NCI-H446 (cell line): ENCODE measurements at regions not wholly inside any gene's neighbourhood (a gene's known extent, or its start where the extent isn't known, plus 50 kb on each side); places are given as distances from the start of the nearest gene placed in this dataset.
A peak's percentile ranks its signal among the peaks of the same experiment; 100 is the strongest.
"Not testable (repeated sequence)": the region's sequence is repeated elsewhere in the genome, so short reads cannot be mapped to it uniquely, and the experiment has no call there.

Experiments used
- DNase-seq, 2 experiments: peaks; one replicate each; lab custom pipeline; 2025; lab: John Stamatoyannopoulos, UW

GRCh38 chr1:224028802-224029201 lies 85.1 kb upstream of the FBXO28 start:
- not testable (repeated sequence) for DNase-seq

- DNase-seq, result not testable (repeated sequence)
These were observed 90.8 kb upstream of the FBXO28 start for GRCh38 chr1:224023122-224023521.

GRCh38 chr1:224022249-224022970 lies 91.5 kb upstream of the FBXO28 start:
- DNase-seq, result not testable (repeated sequence)

GRCh38 chr1:224019866-224020265 lies 94.0 kb upstream of the FBXO28 start:
- DNase-seq, result not testable (repeated sequence)

- not testable (repeated sequence) for DNase-seq
These were observed 98.1 kb upstream of the FBXO28 start for GRCh38 chr1:224015782-224016181.

- no peak for DNase-seq
These were observed 99.6 kb upstream of the FBXO28 start for GRCh38 chr1:224014330-224014649.

GRCh38 chr1:224013626-224014329 lies 100.1 kb upstream of the FBXO28 start:
- DNase-seq, result not testable (repeated sequence)

GRCh38 chr1:224012807-224013434 lies 101.0 kb upstream of the FBXO28 start:
- not testable (repeated sequence) for DNase-seq

- not testable (repeated sequence) for DNase-seq
These were observed 101.7 kb upstream of the FBXO28 start for GRCh38 chr1:224012162-224012561.

- DNase-seq, result not testable (repeated sequence)
These were observed 102.2 kb upstream of the FBXO28 start for GRCh38 chr1:224011751-224012150.

- DNase-seq, result not testable (repeated sequence)
These were observed 102.8 kb upstream of the FBXO28 start for GRCh38 chr1:224011153-224011552.

GRCh38 chr1:224005973-224006372 lies 107.9 kb upstream of the FBXO28 start:
- DNase-seq, result not testable (repeated sequence)

GRCh38 chr1:224004552-224005315 lies 109.2 kb upstream of the FBXO28 start:
- not testable (repeated sequence) for DNase-seq

- DNase-seq, result not testable (repeated sequence)
These were observed 110.0 kb upstream of the FBXO28 start for GRCh38 chr1:224003896-224004295.

- not testable (repeated sequence) for DNase-seq
These were observed 112.2 kb upstream of the FBXO28 start for GRCh38 chr1:224001757-224002156.

GRCh38 chr1:223999761-224000160 lies 114.2 kb upstream of the FBXO28 start:
- DNase-seq, result not testable (repeated sequence)

- not testable (repeated sequence) for DNase-seq
These were observed 115.0 kb upstream of the FBXO28 start for GRCh38 chr1:223998676-223999455.

- not testable (repeated sequence) for DNase-seq
These were observed 117.5 kb upstream of the FBXO28 start for GRCh38 chr1:223996376-223996775.

- DNase-seq, result peak; percentile 96 to 99
These were observed 121.3 kb upstream of the FBXO28 start for GRCh38 chr1:223992456-223993246.

GRCh38 chr1:223991297-223991857 lies 122.5 kb upstream of the FBXO28 start:
- not testable (repeated sequence) for DNase-seq
